ENCODE measurements at regions not wholly inside any gene's neighbourhood (a gene's known extent, or its start where the extent isn't known, plus 50 kb on each side); places are given as distances from the start of the nearest gene placed in this dataset.
"Not testable (repeated sequence)": the region's sequence is repeated elsewhere in the genome, so short reads cannot be mapped to it uniquely, and the experiment has no call there.

DNA sequence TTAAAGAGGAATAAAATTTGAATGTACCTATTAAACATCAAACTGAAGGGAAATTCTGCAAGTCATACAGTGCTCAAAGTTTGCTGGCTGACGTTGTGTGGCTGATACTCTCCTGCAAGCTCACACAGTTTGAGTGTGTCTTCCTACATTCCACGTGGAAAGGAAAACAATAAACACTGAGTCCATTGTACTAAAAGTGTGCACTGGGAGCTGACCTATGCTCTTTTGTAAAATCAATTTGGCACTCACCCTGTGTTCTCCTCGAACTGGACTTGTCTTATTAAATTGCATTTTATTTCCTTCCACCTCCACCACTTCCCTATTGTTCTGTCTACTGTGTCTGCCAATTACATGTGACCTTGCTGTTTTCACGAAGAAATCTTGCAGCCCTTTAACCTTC is 458.0 kb downstream of the CPS1 start:
- Histone ChIP-seq H3K4me3 (ENCODE audit: control insufficient read depth in 2 of 3, extremely low read depth in 1 of 3, insufficient read depth in 2 of 3, low read depth in 1 of 3, low read length in 3 of 3) (no peak overlapping the region), H3K79me2 (ENCODE audit: control insufficient read depth, insufficient read depth, low read length) (no peaks in the 10 kb centered on the region), H3K4me2 (ENCODE audit: control insufficient read depth, extremely low read depth, insufficient read depth, low read depth, low read length) (no peak overlapping the region), H3K27me3 (ENCODE audit: control insufficient read depth, extremely low read depth, insufficient read depth, low read length) (no peaks in the 10 kb centered on the region), H2AFZ (ENCODE audit: control insufficient read depth, low read length) (no peak overlapping the region), H3K27ac (ENCODE audit: control insufficient read depth, insufficient read depth, low read length) (no peak overlapping the region), H4K20me1 (ENCODE audit: control insufficient read depth, extremely low read depth, insufficient read depth, low read length) (no peaks in the 10 kb centered on the region), H3K9me1 (ENCODE audit: control insufficient read depth, extremely low read depth, insufficient read depth, low read length) (no peaks in the 10 kb centered on the region), H3K9ac (ENCODE audit: control insufficient read depth, extremely low read depth, insufficient read depth, low read length) (no peak overlapping the region), H3K36me3 (ENCODE audit: control insufficient read depth in 2 of 2, extremely low read depth in 1 of 2, insufficient read depth in 2 of 2, low read length in 2 of 2) (no peaks in the 10 kb centered on the region), H3K4me1 (ENCODE audit: control insufficient read depth, extremely low read depth, insufficient read depth, low read length) (no peaks in the 10 kb centered on the region), H3K9me3 (ENCODE audit: control insufficient read depth, low read depth, low read length) (no peaks in the 10 kb centered on the region)
- FAIRE-seq: no peak
- DNase-seq (ENCODE audit: low read depth, low spot score): no peak
- TF ChIP-seq, protein P1, sequence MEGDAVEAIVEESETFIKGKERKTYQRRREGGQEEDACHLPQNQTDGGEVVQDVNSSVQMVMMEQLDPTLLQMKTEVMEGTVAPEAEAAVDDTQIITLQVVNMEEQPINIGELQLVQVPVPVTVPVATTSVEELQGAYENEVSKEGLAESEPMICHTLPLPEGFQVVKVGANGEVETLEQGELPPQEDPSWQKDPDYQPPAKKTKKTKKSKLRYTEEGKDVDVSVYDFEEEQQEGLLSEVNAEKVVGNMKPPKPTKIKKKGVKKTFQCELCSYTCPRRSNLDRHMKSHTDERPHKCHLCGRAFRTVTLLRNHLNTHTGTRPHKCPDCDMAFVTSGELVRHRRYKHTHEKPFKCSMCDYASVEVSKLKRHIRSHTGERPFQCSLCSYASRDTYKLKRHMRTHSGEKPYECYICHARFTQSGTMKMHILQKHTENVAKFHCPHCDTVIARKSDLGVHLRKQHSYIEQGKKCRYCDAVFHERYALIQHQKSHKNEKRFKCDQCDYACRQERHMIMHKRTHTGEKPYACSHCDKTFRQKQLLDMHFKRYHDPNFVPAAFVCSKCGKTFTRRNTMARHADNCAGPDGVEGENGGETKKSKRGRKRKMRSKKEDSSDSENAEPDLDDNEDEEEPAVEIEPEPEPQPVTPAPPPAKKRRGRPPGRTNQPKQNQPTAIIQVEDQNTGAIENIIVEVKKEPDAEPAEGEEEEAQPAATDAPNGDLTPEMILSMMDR (optimal IDR thresholded peaks at IDR 0.05 in 1 of 3, IDR thresholded peaks at IDR 0.05 in 1 of 3, conservative IDR thresholded peaks at IDR 0.05 in 1 of 3; ENCODE audit: extremely low read depth in 1 of 3, insufficient read depth in 2 of 3, low read length in 3 of 3): no peak
- no peak for TF ChIP-seq EZH2 (IDR thresholded peaks at IDR 0.05; ENCODE audit: low read length)
- dilution Hi-C loops (cut with MboI; ENCODE audit: extremely low pct_ligation_motif_present, low sequenced_read_pairs): no loop called here

DNA sequence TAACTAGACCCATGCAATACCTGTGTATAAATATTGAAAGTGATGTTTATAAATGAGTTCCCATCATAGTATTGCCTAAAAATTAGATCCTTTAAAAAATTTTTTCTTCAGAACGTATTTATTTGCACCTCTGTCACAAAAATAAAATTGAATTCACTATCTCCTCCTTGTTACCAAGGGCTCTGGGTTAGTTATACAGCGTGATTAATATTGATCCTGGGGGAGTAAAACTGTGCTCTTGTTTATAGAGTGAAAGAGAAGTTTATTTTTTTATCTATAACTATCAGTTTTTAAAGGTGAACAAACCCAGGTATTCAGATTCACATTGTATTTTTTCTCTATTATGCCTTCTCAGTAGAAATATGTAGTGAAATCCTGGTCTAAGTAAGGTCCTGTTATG is 458.5 kb downstream of the CPS1 start:
- no peak overlapping the region for H3K27ac ChIP-seq (ENCODE audit: control insufficient read depth, insufficient read depth, low read length)
- FAIRE-seq: no peak
- no peaks in the 10 kb centered on the region for H3K27me3 ChIP-seq (ENCODE audit: control insufficient read depth, extremely low read depth, insufficient read depth, low read length)
- H3K9me3 ChIP-seq (ENCODE audit: control insufficient read depth, low read depth, low read length): no peaks in the 10 kb centered on the region
- H4K20me1 ChIP-seq (ENCODE audit: control insufficient read depth, extremely low read depth, insufficient read depth, low read length): no peaks in the 10 kb centered on the region
- no peaks in the 10 kb centered on the region for H3K9me1 ChIP-seq (ENCODE audit: control insufficient read depth, extremely low read depth, insufficient read depth, low read length)
- H3K79me2 ChIP-seq (ENCODE audit: control insufficient read depth, insufficient read depth, low read length): no peaks in the 10 kb centered on the region
- no peak overlapping the region for H3K4me2 ChIP-seq (ENCODE audit: control insufficient read depth, extremely low read depth, insufficient read depth, low read depth, low read length)
- no peaks in the 10 kb centered on the region for H3K36me3 ChIP-seq (ENCODE audit: control insufficient read depth in 2 of 2, extremely low read depth in 1 of 2, insufficient read depth in 2 of 2, low read length in 2 of 2)
- no peak overlapping the region for H3K9ac ChIP-seq (ENCODE audit: control insufficient read depth, extremely low read depth, insufficient read depth, low read length)
- no peak for TF ChIP-seq EZH2 (IDR thresholded peaks at IDR 0.05; ENCODE audit: low read length)
- TF ChIP-seq, protein P1 (optimal IDR thresholded peaks at IDR 0.05 in 1 of 3, IDR thresholded peaks at IDR 0.05 in 1 of 3, conservative IDR thresholded peaks at IDR 0.05 in 1 of 3; ENCODE audit: extremely low read depth in 1 of 3, insufficient read depth in 2 of 3, low read length in 3 of 3): no peak
- dilution Hi-C loops (cut with MboI; ENCODE audit: extremely low pct_ligation_motif_present, low sequenced_read_pairs): no loop called here
- no peaks in the 10 kb centered on the region for H3K4me1 ChIP-seq (ENCODE audit: control insufficient read depth, extremely low read depth, insufficient read depth, low read length)
- no peak for DNase-seq (ENCODE audit: low read depth, low spot score)
- H2AFZ ChIP-seq (ENCODE audit: control insufficient read depth, low read length): no peak overlapping the region
- no peak overlapping the region for H3K4me3 ChIP-seq (ENCODE audit: control insufficient read depth in 2 of 3, extremely low read depth in 1 of 3, insufficient read depth in 2 of 3, low read depth in 1 of 3, low read length in 3 of 3)

DNA sequence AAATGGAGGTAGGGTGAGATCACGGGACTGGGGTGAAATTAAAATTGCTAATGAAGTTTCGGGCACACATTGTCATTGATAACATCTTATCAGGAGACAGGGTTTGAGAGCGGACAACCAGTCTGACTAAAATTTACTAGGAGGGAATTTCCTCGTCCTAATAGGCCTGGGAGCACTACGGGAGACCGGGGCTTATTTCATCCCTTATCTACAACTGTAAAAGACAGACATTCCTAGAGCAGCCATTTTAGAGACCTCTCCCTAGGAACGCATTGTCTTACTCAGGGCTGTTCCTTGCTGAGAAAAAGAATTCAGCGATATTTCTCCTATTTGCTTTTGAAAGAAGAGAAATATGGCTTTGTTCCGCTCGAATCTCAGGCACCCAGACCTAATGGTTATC is 468.7 kb downstream of the CPS1 start:
- dilution Hi-C loops (cut with MboI; ENCODE audit: extremely low pct_ligation_motif_present, low sequenced_read_pairs); H3K4me1 ChIP-seq (ENCODE audit: control insufficient read depth, extremely low read depth, insufficient read depth, low read length); H3K4me2 ChIP-seq (ENCODE audit: control insufficient read depth, extremely low read depth, insufficient read depth, low read depth, low read length); H3K79me2 ChIP-seq (ENCODE audit: control insufficient read depth, insufficient read depth, low read length); H3K9me3 ChIP-seq (ENCODE audit: control insufficient read depth, low read depth, low read length); DNase-seq (ENCODE audit: low read depth, low spot score); H3K36me3 ChIP-seq (ENCODE audit: control insufficient read depth in 2 of 2, extremely low read depth in 1 of 2, insufficient read depth in 2 of 2, low read length in 2 of 2); H4K20me1 ChIP-seq (ENCODE audit: control insufficient read depth, extremely low read depth, insufficient read depth, low read length); H3K27ac ChIP-seq (ENCODE audit: control insufficient read depth, insufficient read depth, low read length); H3K9ac ChIP-seq (ENCODE audit: control insufficient read depth, extremely low read depth, insufficient read depth, low read length); FAIRE-seq; H3K4me3 ChIP-seq (ENCODE audit: control insufficient read depth in 2 of 3, extremely low read depth in 1 of 3, insufficient read depth in 2 of 3, low read depth in 1 of 3, low read length in 3 of 3); H3K27me3 ChIP-seq (ENCODE audit: control insufficient read depth, extremely low read depth, insufficient read depth, low read length); H2AFZ ChIP-seq (ENCODE audit: control insufficient read depth, low read length); H3K9me1 ChIP-seq (ENCODE audit: control insufficient read depth, extremely low read depth, insufficient read depth, low read length): not testable (repeated sequence)

Measured in keratinocyte (primary cell).